ENCODE measurements at regions not wholly inside any gene's neighbourhood (a gene's known extent, or its start where the extent isn't known, plus 50 kb on each side); places are given as distances from the start of the nearest gene placed in this dataset.
A peak's percentile ranks its signal among the peaks of the same experiment; 100 is the strongest.

GRCh38 chr1:72891976-72892375, 609.6 kb upstream of the NEGR1 start:
- no peak for TF ChIP-seq EZH2 (IDR thresholded peaks at IDR 0.05)
- TF ChIP-seq POLR2AphosphoS5 (IDR thresholded peaks at IDR 0.05; ENCODE audit: borderline replicate concordance, low read depth, low read length), result no peak
- no peak for TF ChIP-seq FOXP2 (optimal IDR thresholded peaks at IDR 0.05; ENCODE audit: control extremely low read depth, extremely low read length, insufficient read depth)
- DNase-seq (ENCODE audit: low read depth, low spot score), result no peak
- H3K36me3 ChIP-seq (ENCODE audit: insufficient read depth, low read length), result no peaks in the 10 kb centered on the region
- H3K27ac ChIP-seq, result no peak overlapping the region
- no peak overlapping the region for H3K9ac ChIP-seq (ENCODE audit: insufficient read length)
- no peak overlapping the region for H3K4me3 ChIP-seq
- no peaks in the 10 kb centered on the region for H3K9me3 ChIP-seq (ENCODE audit: low read depth, low read length)

- TF ChIP-seq EZH2 (IDR thresholded peaks at IDR 0.05), result no peak
- TF ChIP-seq POLR2AphosphoS5 (IDR thresholded peaks at IDR 0.05; ENCODE audit: borderline replicate concordance, low read depth, low read length), result no peak
- no peak for TF ChIP-seq FOXP2 (optimal IDR thresholded peaks at IDR 0.05; ENCODE audit: control extremely low read depth, extremely low read length, insufficient read depth)
- Histone ChIP-seq H3K4me3 (no peak overlapping the region), H3K27ac (no peak overlapping the region), H3K9ac (ENCODE audit: insufficient read length) (no peak overlapping the region), H3K9me3 (ENCODE audit: low read depth, low read length) (no peaks in the 10 kb centered on the region), H3K36me3 (ENCODE audit: insufficient read depth, low read length) (no peaks in the 10 kb centered on the region)
- DNase-seq (ENCODE audit: low read depth, low spot score), result no peak
Measured at GRCh38 chr1:72885841-72886240, 603.5 kb upstream of the NEGR1 start.

GRCh38 chr1:72885017-72885416, 602.7 kb upstream of the NEGR1 start:
- no peak overlapping the region for H3K4me3 ChIP-seq
- TF ChIP-seq EZH2 (IDR thresholded peaks at IDR 0.05), result no peak
- no peak for TF ChIP-seq FOXP2 (optimal IDR thresholded peaks at IDR 0.05; ENCODE audit: control extremely low read depth, extremely low read length, insufficient read depth)
- no peak for TF ChIP-seq POLR2AphosphoS5 (IDR thresholded peaks at IDR 0.05; ENCODE audit: borderline replicate concordance, low read depth, low read length)
- no peak overlapping the region for H3K27ac ChIP-seq
- H3K36me3 ChIP-seq (ENCODE audit: insufficient read depth, low read length), result no peaks in the 10 kb centered on the region
- no peaks in the 10 kb centered on the region for H3K9me3 ChIP-seq (ENCODE audit: low read depth, low read length)
- DNase-seq (ENCODE audit: low read depth, low spot score), result no peak
- no peak overlapping the region for H3K9ac ChIP-seq (ENCODE audit: insufficient read length)

GRCh38 chr1:72869873-72870272, 587.5 kb upstream of the NEGR1 start:
- Histone ChIP-seq H3K36me3 (ENCODE audit: insufficient read depth, low read length) (no peaks in the 10 kb centered on the region), H3K9me3 (ENCODE audit: low read depth, low read length) (no peaks in the 10 kb centered on the region), H3K27ac (peak overlapping the region; percentile 90), H3K4me3 (no peak overlapping the region), H3K9ac (ENCODE audit: insufficient read length) (no peak overlapping the region)
- TF ChIP-seq POLR2AphosphoS5 (IDR thresholded peaks at IDR 0.05; ENCODE audit: borderline replicate concordance, low read depth, low read length), result peak; percentile 61; the same call in 1 of the 2 replicates
- TF ChIP-seq EZH2 (IDR thresholded peaks at IDR 0.05), result no peak
- peak; percentile 45 for DNase-seq (ENCODE audit: low read depth, low spot score)

GRCh38 chr1:72869441-72869840, 587.1 kb upstream of the NEGR1 start:
- H3K9ac ChIP-seq (ENCODE audit: insufficient read length), result no peak overlapping the region
- H3K27ac ChIP-seq, result peak overlapping the region; percentile 92
- H3K9me3 ChIP-seq (ENCODE audit: low read depth, low read length), result no peaks in the 10 kb centered on the region
- TF ChIP-seq POLR2AphosphoS5 (IDR thresholded peaks at IDR 0.05; ENCODE audit: borderline replicate concordance, low read depth, low read length), result no peak
- TF ChIP-seq EZH2 (IDR thresholded peaks at IDR 0.05), result no peak
- TF ChIP-seq FOXP2 (optimal IDR thresholded peaks at IDR 0.05; ENCODE audit: control extremely low read depth, extremely low read length, insufficient read depth), result no peak
- H3K4me3 ChIP-seq, result peak overlapping the region; percentile 24; the same call in 1 of the 2 replicates
- H3K36me3 ChIP-seq (ENCODE audit: insufficient read depth, low read length), result no peaks in the 10 kb centered on the region
- peak; percentile 52 for DNase-seq (ENCODE audit: low read depth, low spot score)

GRCh38 chr1:72851597-72851996, 569.3 kb upstream of the NEGR1 start:
- no peaks in the 10 kb centered on the region for H3K9me3 ChIP-seq (ENCODE audit: low read depth, low read length)
- no peak overlapping the region for H3K4me3 ChIP-seq
- H3K36me3 ChIP-seq (ENCODE audit: insufficient read depth, low read length), result no peaks in the 10 kb centered on the region
- no peak for DNase-seq (ENCODE audit: low read depth, low spot score)
- no peak overlapping the region for H3K9ac ChIP-seq (ENCODE audit: insufficient read length)
- H3K27ac ChIP-seq, result no peak overlapping the region
- TF ChIP-seq POLR2AphosphoS5 (IDR thresholded peaks at IDR 0.05; ENCODE audit: borderline replicate concordance, low read depth, low read length) (no peak), FOXP2 (optimal IDR thresholded peaks at IDR 0.05; ENCODE audit: control extremely low read depth, extremely low read length, insufficient read depth) (no peak), EZH2 (IDR thresholded peaks at IDR 0.05) (no peak)

- no peak for DNase-seq (ENCODE audit: low read depth, low spot score)
- no peak overlapping the region for H3K27ac ChIP-seq
- H3K4me3 ChIP-seq, result no peak overlapping the region
- H3K9me3 ChIP-seq (ENCODE audit: low read depth, low read length), result no peaks in the 10 kb centered on the region
- H3K36me3 ChIP-seq (ENCODE audit: insufficient read depth, low read length), result no peaks in the 10 kb centered on the region
- TF ChIP-seq POLR2AphosphoS5 (IDR thresholded peaks at IDR 0.05; ENCODE audit: borderline replicate concordance, low read depth, low read length) (no peak), FOXP2 (optimal IDR thresholded peaks at IDR 0.05; ENCODE audit: control extremely low read depth, extremely low read length, insufficient read depth) (no peak), EZH2 (IDR thresholded peaks at IDR 0.05) (no peak)
- H3K9ac ChIP-seq (ENCODE audit: insufficient read length), result no peak overlapping the region
Measured at GRCh38 chr1:72848997-72849396, 566.7 kb upstream of the NEGR1 start.

GRCh38 chr1:72847651-72848050, 565.3 kb upstream of the NEGR1 start:
- no peak for TF ChIP-seq FOXP2 (optimal IDR thresholded peaks at IDR 0.05; ENCODE audit: control extremely low read depth, extremely low read length, insufficient read depth)
- TF ChIP-seq EZH2 (IDR thresholded peaks at IDR 0.05), result no peak
- no peak for TF ChIP-seq POLR2AphosphoS5 (IDR thresholded peaks at IDR 0.05; ENCODE audit: borderline replicate concordance, low read depth, low read length)
- DNase-seq (ENCODE audit: low read depth, low spot score), result no peak
- Histone ChIP-seq H3K4me3 (no peak overlapping the region), H3K9ac (ENCODE audit: insufficient read length) (no peak overlapping the region), H3K9me3 (ENCODE audit: low read depth, low read length) (no peaks in the 10 kb centered on the region), H3K36me3 (ENCODE audit: insufficient read depth, low read length) (no peaks in the 10 kb centered on the region), H3K27ac (no peak overlapping the region)
